Glomerular endothelial cell (primary cell): ENCODE measurements at regions not wholly inside any gene's neighbourhood (a gene's known extent, or its start where the extent isn't known, plus 50 kb on each side); places are given as distances from the start of the nearest gene placed in this dataset.

Source experiments
- DNase-seq: peaks from one replicate; pipeline ENCODE4 v3.0.0-alpha.2; 2011; ENCODE audit warnings: low read depth, low spot score; ENCODE audit errors: extremely low read depth

- DNase-seq, result no peak
Observed at GRCh38 chr10:3471927-3472286, 299.3 kb upstream of the PITRM1 start.

- DNase-seq, result no peak
Observed at GRCh38 chr10:3471472-3471871, 298.9 kb upstream of the PITRM1 start.

GRCh38 chr10:3470191-3470590 lies 297.6 kb upstream of the PITRM1 start:
- no peak for DNase-seq

- DNase-seq, result no peak
Observed at GRCh38 chr10:3469639-3470020, 297.0 kb upstream of the PITRM1 start.

- DNase-seq, result no peak
Observed at GRCh38 chr10:3468919-3469638, 296.5 kb upstream of the PITRM1 start.

- peak; percentile 100 for DNase-seq
Observed at GRCh38 chr10:3467052-3467951, 294.7 kb upstream of the PITRM1 start.

- no peak for DNase-seq
Observed at GRCh38 chr10:3465406-3465891, 292.9 kb upstream of the PITRM1 start.

- no peak for DNase-seq
Observed at GRCh38 chr10:3464760-3465405, 292.3 kb upstream of the PITRM1 start.

GRCh38 chr10:3460420-3461128 lies 288.0 kb upstream of the PITRM1 start:
- no peak for DNase-seq

- DNase-seq, result peak; percentile 89
Observed at GRCh38 chr10:3455385-3456334, 283.1 kb upstream of the PITRM1 start.

GRCh38 chr10:3452683-3453361 lies 280.2 kb upstream of the PITRM1 start:
- no peak for DNase-seq

- no peak for DNase-seq
Observed at GRCh38 chr10:3452173-3452626, 279.6 kb upstream of the PITRM1 start.

- no peak for DNase-seq
Observed at GRCh38 chr10:3451516-3452172, 279.1 kb upstream of the PITRM1 start.

- DNase-seq, result no peak
Observed at GRCh38 chr10:3446221-3446620, 273.6 kb upstream of the PITRM1 start.

GRCh38 chr10:3445648-3446047 lies 273.1 kb upstream of the PITRM1 start:
- DNase-seq, result no peak

- DNase-seq, result no peak
Observed at GRCh38 chr10:3442451-3442990, 269.9 kb upstream of the PITRM1 start.

GRCh38 chr10:3439183-3439582 lies 266.6 kb upstream of the PITRM1 start:
- DNase-seq, result no peak

GRCh38 chr10:3438606-3439005 lies 266.0 kb upstream of the PITRM1 start:
- no peak for DNase-seq
